ENCODE measurements at regions not wholly inside any gene's neighbourhood (a gene's known extent, or its start where the extent isn't known, plus 50 kb on each side); places are given as distances from the start of the nearest gene placed in this dataset.
"Not testable (repeated sequence)": the region's sequence is repeated elsewhere in the genome, so short reads cannot be mapped to it uniquely, and the experiment has no call there.

GRCh38 chr11:41612415-41612814 is 153.0 kb upstream of the LRRC4C start:
- no peak for DNase-seq (ENCODE audit: low spot score)
- no peak overlapping the region for H3K4me3 Mint-ChIP-seq
- no peaks in the 10 kb centered on the region for H3K27me3 Mint-ChIP-seq (ENCODE audit: insufficient read depth)
- H3K36me3 Mint-ChIP-seq (ENCODE audit: low read depth): no peaks in the 10 kb centered on the region
- intact Hi-C loops (cut with micrococcal nuclease): no loop called here
- no peaks in the 10 kb centered on the region for H3K4me1 Mint-ChIP-seq (ENCODE audit: low read depth)
- H3K27ac Mint-ChIP-seq: no peak overlapping the region
- H3K9me3 Mint-ChIP-seq: peaks cover 16% of the 10 kb centered on the region

- DNase-seq (ENCODE audit: low spot score): no peak
- H3K36me3 Mint-ChIP-seq (ENCODE audit: low read depth): no peaks in the 10 kb centered on the region
- H3K27ac Mint-ChIP-seq: no peak overlapping the region
- H3K9me3 Mint-ChIP-seq: peaks cover 16% of the 10 kb centered on the region
- H3K4me3 Mint-ChIP-seq: no peak overlapping the region
- no peaks in the 10 kb centered on the region for H3K27me3 Mint-ChIP-seq (ENCODE audit: insufficient read depth)
- intact Hi-C loops (cut with micrococcal nuclease): no loop called here
- no peaks in the 10 kb centered on the region for H3K4me1 Mint-ChIP-seq (ENCODE audit: low read depth)
Measured at GRCh38 chr11:41613326-41613725, 153.9 kb upstream of the LRRC4C start.

- intact Hi-C loops (cut with micrococcal nuclease): no loop called here
- Mint-ChIP-seq H3K4me3 (no peak overlapping the region), H3K27me3 (ENCODE audit: insufficient read depth) (no peaks in the 10 kb centered on the region), H3K27ac (no peak overlapping the region), H3K9me3 (peaks cover 31% of the 10 kb centered on the region), H3K4me1 (ENCODE audit: low read depth) (no peaks in the 10 kb centered on the region), H3K36me3 (ENCODE audit: low read depth) (no peaks in the 10 kb centered on the region)
- DNase-seq (ENCODE audit: low spot score): no peak
Measured at GRCh38 chr11:41622707-41623359, 163.4 kb upstream of the LRRC4C start.

GRCh38 chr11:41659985-41660384 is 200.5 kb upstream of the LRRC4C start:
- Mint-ChIP-seq H3K27ac (no peak overlapping the region), H3K9me3 (peaks cover 34% of the 10 kb centered on the region)

GRCh38 chr11:41660585-41660984 is 201.1 kb upstream of the LRRC4C start:
- Mint-ChIP-seq H3K4me1 (ENCODE audit: low read depth) (no peaks in the 10 kb centered on the region), H3K4me3 (no peak overlapping the region), H3K27ac (no peak overlapping the region), H3K9me3 (peaks cover 28% of the 10 kb centered on the region), H3K27me3 (ENCODE audit: insufficient read depth) (no peaks in the 10 kb centered on the region), H3K36me3 (ENCODE audit: low read depth) (no peaks in the 10 kb centered on the region)
- no peak for DNase-seq (ENCODE audit: low spot score)
- intact Hi-C loops (cut with micrococcal nuclease): no loop called here

More at GRCh38 chr11:41659985-41660384, 200.5 kb upstream of the LRRC4C start:
- no peaks in the 10 kb centered on the region for H3K27me3 Mint-ChIP-seq (ENCODE audit: insufficient read depth)
- DNase-seq (ENCODE audit: low spot score): no peak
- H3K4me3 Mint-ChIP-seq: no peak overlapping the region
- intact Hi-C loops (cut with micrococcal nuclease): no loop called here
- no peaks in the 10 kb centered on the region for H3K4me1 Mint-ChIP-seq (ENCODE audit: low read depth)
- no peaks in the 10 kb centered on the region for H3K36me3 Mint-ChIP-seq (ENCODE audit: low read depth)

GRCh38 chr11:41665441-41666360 is 206.2 kb upstream of the LRRC4C start:
- H3K27ac Mint-ChIP-seq: no peak overlapping the region
- peaks cover 19% of the 10 kb centered on the region for H3K9me3 Mint-ChIP-seq
- no peaks in the 10 kb centered on the region for H3K36me3 Mint-ChIP-seq (ENCODE audit: low read depth)
- no peaks in the 10 kb centered on the region for H3K4me1 Mint-ChIP-seq (ENCODE audit: low read depth)
- no peaks in the 10 kb centered on the region for H3K27me3 Mint-ChIP-seq (ENCODE audit: insufficient read depth)
- no peak overlapping the region for H3K4me3 Mint-ChIP-seq
- no peak for DNase-seq (ENCODE audit: low spot score)
- intact Hi-C loops (cut with micrococcal nuclease): no loop called here

- intact Hi-C loops (cut with micrococcal nuclease): no loop called here
- Mint-ChIP-seq H3K4me1 (ENCODE audit: low read depth) (no peaks in the 10 kb centered on the region), H3K36me3 (ENCODE audit: low read depth) (no peaks in the 10 kb centered on the region), H3K4me3 (no peak overlapping the region), H3K27me3 (ENCODE audit: insufficient read depth) (no peaks in the 10 kb centered on the region), H3K9me3 (peaks cover 12% of the 10 kb centered on the region), H3K27ac (no peak overlapping the region)
- DNase-seq (ENCODE audit: low spot score): no peak
Measured at GRCh38 chr11:41666951-41667653, 207.7 kb upstream of the LRRC4C start.

- H3K36me3 Mint-ChIP-seq (ENCODE audit: low read depth): no peaks in the 10 kb centered on the region
- H3K4me3 Mint-ChIP-seq: no peak overlapping the region
- intact Hi-C loops (cut with micrococcal nuclease): no loop called here
- no peaks in the 10 kb centered on the region for H3K27me3 Mint-ChIP-seq (ENCODE audit: insufficient read depth)
- no peak overlapping the region for H3K27ac Mint-ChIP-seq
- H3K4me1 Mint-ChIP-seq (ENCODE audit: low read depth): no peaks in the 10 kb centered on the region
- DNase-seq (ENCODE audit: low spot score): no peak
- no peaks in the 10 kb centered on the region for H3K9me3 Mint-ChIP-seq
Measured at GRCh38 chr11:41675205-41675604, 215.8 kb upstream of the LRRC4C start.

- Mint-ChIP-seq H3K27ac (no peak overlapping the region), H3K27me3 (ENCODE audit: insufficient read depth) (no peaks in the 10 kb centered on the region), H3K4me1 (ENCODE audit: low read depth) (no peaks in the 10 kb centered on the region), H3K36me3 (ENCODE audit: low read depth) (no peaks in the 10 kb centered on the region), H3K4me3 (no peak overlapping the region), H3K9me3 (peaks cover 14% of the 10 kb centered on the region)
- intact Hi-C loops (cut with micrococcal nuclease): no loop called here
- DNase-seq (ENCODE audit: low spot score): no peak
Measured at GRCh38 chr11:41713030-41713429, 253.6 kb upstream of the LRRC4C start.

- intact Hi-C loops (cut with micrococcal nuclease): no loop called here
- Mint-ChIP-seq H3K27ac (no peak overlapping the region), H3K36me3 (ENCODE audit: low read depth) (no peaks in the 10 kb centered on the region), H3K4me3 (no peak overlapping the region), H3K4me1 (ENCODE audit: low read depth) (no peaks in the 10 kb centered on the region), H3K9me3 (peaks cover 14% of the 10 kb centered on the region), H3K27me3 (ENCODE audit: insufficient read depth) (no peaks in the 10 kb centered on the region)
- DNase-seq (ENCODE audit: low spot score): no peak
Measured at GRCh38 chr11:41714101-41714500, 254.6 kb upstream of the LRRC4C start.

GRCh38 chr11:41716862-41717261 is 257.4 kb upstream of the LRRC4C start:
- Mint-ChIP-seq H3K9me3 (peaks cover 18% of the 10 kb centered on the region), H3K36me3 (ENCODE audit: low read depth) (no peaks in the 10 kb centered on the region), H3K4me3 (no peak overlapping the region), H3K27me3 (ENCODE audit: insufficient read depth) (no peaks in the 10 kb centered on the region), H3K27ac (no peak overlapping the region), H3K4me1 (ENCODE audit: low read depth) (no peaks in the 10 kb centered on the region)
- no peak for DNase-seq (ENCODE audit: low spot score)
- intact Hi-C loops (cut with micrococcal nuclease): no loop called here

- Mint-ChIP-seq H3K4me3 (no peak overlapping the region), H3K9me3 (peaks cover 27% of the 10 kb centered on the region), H3K4me1 (ENCODE audit: low read depth) (no peaks in the 10 kb centered on the region), H3K36me3 (ENCODE audit: low read depth) (no peaks in the 10 kb centered on the region), H3K27ac (no peak overlapping the region), H3K27me3 (ENCODE audit: insufficient read depth) (no peaks in the 10 kb centered on the region)
- intact Hi-C loops (cut with micrococcal nuclease): no loop called here
- DNase-seq (ENCODE audit: low spot score): no peak
Measured at GRCh38 chr11:41720761-41721160, 261.3 kb upstream of the LRRC4C start.

GRCh38 chr11:41728161-41728560 is 268.7 kb upstream of the LRRC4C start:
- intact Hi-C loops (cut with micrococcal nuclease); H3K27ac Mint-ChIP-seq; DNase-seq (ENCODE audit: low spot score); H3K4me1 Mint-ChIP-seq (ENCODE audit: low read depth); H3K4me3 Mint-ChIP-seq; H3K27me3 Mint-ChIP-seq (ENCODE audit: insufficient read depth); H3K36me3 Mint-ChIP-seq (ENCODE audit: low read depth): not testable (repeated sequence)
- peaks cover 38% of the 10 kb centered on the region for H3K9me3 Mint-ChIP-seq
